GM10266 (cell line): ENCODE measurements at regions not wholly inside any gene's neighbourhood (a gene's known extent, or its start where the extent isn't known, plus 50 kb on each side); places are given as distances from the start of the nearest gene placed in this dataset.

Source experiments
- DNase-seq: peaks from one replicate; pipeline ENCODE4 v3.0.0; 2012; ENCODE audit errors: extremely low spot score
- CTCF ChIP-seq: IDR thresholded peaks from 2 replicates; pipeline ENCODE4 v1.5.1; 2012; ENCODE audit warnings: mild to moderate bottlenecking, low read depth; ENCODE audit not compliant: control insufficient read depth, insufficient read depth; ENCODE audit errors: missing control alignments

GRCh38 chr9:17906841-17907778 is 328.2 kb downstream of the SH3GL2 start:
- TF ChIP-seq CTCF, result no peak
- DNase-seq, result no peak

GRCh38 chr9:17907779-17908508 is 329.1 kb downstream of the SH3GL2 start:
- no peak for TF ChIP-seq CTCF
- no peak for DNase-seq

DNA sequence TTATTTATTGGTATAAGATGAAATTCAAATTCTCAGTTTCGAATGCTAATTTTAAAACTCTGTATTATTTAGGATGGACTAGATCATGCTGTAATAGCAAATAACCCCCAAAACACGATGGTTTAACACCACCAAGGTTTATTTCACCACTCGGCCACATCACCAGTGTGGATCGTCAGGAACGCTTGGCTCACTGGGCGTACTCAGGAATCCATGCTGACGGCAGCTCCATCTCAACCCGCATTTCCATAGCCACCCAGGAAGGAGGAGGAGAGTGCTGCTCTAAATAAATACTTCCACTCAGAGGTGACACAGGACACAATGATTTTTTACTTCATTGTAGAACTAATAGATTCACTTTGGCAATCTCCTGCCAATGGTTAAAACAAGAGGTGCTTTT is 347.4 kb downstream of the SH3GL2 start:
- no peak for TF ChIP-seq CTCF
- DNase-seq, result no peak

GRCh38 chr9:17927616-17928015 is 348.8 kb downstream of the SH3GL2 start:
- DNase-seq, result no peak
- TF ChIP-seq CTCF, result no peak

- DNase-seq, result no peak
- no peak for TF ChIP-seq CTCF
Observed at GRCh38 chr9:17928228-17928627, 349.4 kb downstream of the SH3GL2 start.

DNA sequence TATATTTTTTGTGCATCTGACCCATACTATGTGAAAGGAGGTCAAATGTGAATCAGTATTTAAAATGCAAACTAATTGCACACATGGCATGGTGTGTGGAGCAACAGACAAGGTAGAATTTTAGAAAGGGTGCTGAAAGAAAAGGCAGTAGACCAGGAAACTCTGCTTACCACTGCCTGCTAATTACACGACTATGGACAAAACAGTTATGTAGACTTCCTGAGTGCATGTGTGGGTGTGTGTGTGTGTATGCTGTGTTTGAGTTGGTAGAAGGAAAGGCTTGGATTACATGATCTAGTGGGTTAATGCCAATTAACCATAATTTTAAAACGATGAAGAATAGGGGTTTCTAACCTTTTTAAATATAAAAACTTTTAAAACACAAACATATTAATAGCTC is 349.9 kb downstream of the SH3GL2 start:
- no peak for DNase-seq
- no peak for TF ChIP-seq CTCF

DNA sequence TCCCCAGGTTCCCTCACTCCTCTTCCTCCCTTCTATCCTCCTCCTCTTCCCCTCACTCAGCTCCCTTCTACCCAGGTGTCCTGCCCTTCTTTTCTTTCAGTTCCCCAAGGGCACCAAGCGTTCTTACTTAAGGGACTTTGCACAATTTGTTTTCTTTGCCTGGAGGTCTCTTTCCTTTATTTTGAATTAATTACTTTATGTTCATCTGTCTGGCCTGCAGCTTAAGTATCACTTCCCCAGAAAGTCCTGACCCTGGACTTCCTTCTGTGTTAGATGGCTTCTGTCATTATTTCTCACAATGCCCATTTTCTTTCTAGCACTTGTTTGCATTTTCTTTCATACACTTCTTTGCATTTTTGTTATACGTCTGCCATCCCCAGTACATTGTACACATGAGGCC is 350.6 kb downstream of the SH3GL2 start:
- no peak for TF ChIP-seq CTCF
- DNase-seq, result no peak
